GM23338 (cell line): ENCODE measurements at regions not wholly inside any gene's neighbourhood (a gene's known extent, or its start where the extent isn't known, plus 50 kb on each side); places are given as distances from the start of the nearest gene placed in this dataset.

ENCODE experiments used
- EZH2phosphoT487 ChIP-seq: fragments of 200-600 bp; sonication (generic); IDR thresholded peaks from one replicate; pipeline ENCODE4 v1.8.1; 2018; ENCODE audit warnings: antibody characterized with exemption; ENCODE audit not compliant: unreplicated experiment
- JUNB ChIP-seq: IDR thresholded peaks from one replicate; pipeline ENCODE4 v1.6.1; 2016; ENCODE audit warnings: antibody characterized with exemption; ENCODE audit not compliant: unreplicated experiment
- POLR2AphosphoS5 ChIP-seq: IDR thresholded peaks from 2 replicates; pipeline ENCODE4 v1.6.1; 2016; ENCODE audit warnings: antibody characterized with exemption, low read depth
- TF ChIP-seq, protein P1 (sequence below), 2 experiments: fragments of 200-600 bp in 1 of 2; sonication (generic) in 1 of 2; conservative IDR thresholded peaks; 2 replicates each; pipeline versions ENCODE4 v1.5.1 to v1.6.1; 2016 to 2017; ENCODE audit warnings: antibody characterized with exemption in 2 of 2, low read depth in 2 of 2, mild to moderate bottlenecking in 2 of 2, moderate library complexity in 1 of 2
- TF ChIP-seq, protein P2 (sequence below): IDR thresholded peaks from one replicate; pipeline ENCODE4 v1.6.1; 2018; ENCODE audit warnings: antibody characterized with exemption; ENCODE audit not compliant: unreplicated experiment
- TF ChIP-seq, protein P3 (sequence below): IDR thresholded peaks from 2 replicates; pipeline ENCODE4 v1.6.1; 2016; ENCODE audit warnings: antibody characterized with exemption

DNA sequence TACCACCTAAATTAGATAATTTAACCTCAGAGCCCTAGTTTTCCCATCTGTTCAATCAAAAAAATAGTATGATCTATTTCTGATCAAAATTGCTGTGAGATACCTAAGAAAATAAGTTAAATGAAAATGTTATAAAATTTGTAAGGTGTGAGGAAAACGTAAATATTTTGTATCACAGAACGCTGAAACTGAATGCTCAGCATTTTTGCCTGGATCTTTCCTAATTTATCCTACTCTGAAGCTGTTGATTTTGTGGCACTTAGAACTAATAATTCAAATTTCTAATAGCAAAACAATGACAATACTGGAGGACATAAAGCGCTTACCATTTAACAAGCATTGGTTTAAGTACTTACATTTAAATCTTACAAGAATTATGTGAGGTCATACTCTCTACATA, 674.2 kb downstream of the FAM181B start:
- TF ChIP-seq, protein P1, sequence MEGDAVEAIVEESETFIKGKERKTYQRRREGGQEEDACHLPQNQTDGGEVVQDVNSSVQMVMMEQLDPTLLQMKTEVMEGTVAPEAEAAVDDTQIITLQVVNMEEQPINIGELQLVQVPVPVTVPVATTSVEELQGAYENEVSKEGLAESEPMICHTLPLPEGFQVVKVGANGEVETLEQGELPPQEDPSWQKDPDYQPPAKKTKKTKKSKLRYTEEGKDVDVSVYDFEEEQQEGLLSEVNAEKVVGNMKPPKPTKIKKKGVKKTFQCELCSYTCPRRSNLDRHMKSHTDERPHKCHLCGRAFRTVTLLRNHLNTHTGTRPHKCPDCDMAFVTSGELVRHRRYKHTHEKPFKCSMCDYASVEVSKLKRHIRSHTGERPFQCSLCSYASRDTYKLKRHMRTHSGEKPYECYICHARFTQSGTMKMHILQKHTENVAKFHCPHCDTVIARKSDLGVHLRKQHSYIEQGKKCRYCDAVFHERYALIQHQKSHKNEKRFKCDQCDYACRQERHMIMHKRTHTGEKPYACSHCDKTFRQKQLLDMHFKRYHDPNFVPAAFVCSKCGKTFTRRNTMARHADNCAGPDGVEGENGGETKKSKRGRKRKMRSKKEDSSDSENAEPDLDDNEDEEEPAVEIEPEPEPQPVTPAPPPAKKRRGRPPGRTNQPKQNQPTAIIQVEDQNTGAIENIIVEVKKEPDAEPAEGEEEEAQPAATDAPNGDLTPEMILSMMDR (conservative IDR thresholded peaks at IDR 0.05; ENCODE audit: low read depth in 2 of 2), result no peak
- TF ChIP-seq POLR2AphosphoS5 (no peak), JUNB (no peak), EZH2phosphoT487 (no peak)
- TF ChIP-seq, protein P2, sequence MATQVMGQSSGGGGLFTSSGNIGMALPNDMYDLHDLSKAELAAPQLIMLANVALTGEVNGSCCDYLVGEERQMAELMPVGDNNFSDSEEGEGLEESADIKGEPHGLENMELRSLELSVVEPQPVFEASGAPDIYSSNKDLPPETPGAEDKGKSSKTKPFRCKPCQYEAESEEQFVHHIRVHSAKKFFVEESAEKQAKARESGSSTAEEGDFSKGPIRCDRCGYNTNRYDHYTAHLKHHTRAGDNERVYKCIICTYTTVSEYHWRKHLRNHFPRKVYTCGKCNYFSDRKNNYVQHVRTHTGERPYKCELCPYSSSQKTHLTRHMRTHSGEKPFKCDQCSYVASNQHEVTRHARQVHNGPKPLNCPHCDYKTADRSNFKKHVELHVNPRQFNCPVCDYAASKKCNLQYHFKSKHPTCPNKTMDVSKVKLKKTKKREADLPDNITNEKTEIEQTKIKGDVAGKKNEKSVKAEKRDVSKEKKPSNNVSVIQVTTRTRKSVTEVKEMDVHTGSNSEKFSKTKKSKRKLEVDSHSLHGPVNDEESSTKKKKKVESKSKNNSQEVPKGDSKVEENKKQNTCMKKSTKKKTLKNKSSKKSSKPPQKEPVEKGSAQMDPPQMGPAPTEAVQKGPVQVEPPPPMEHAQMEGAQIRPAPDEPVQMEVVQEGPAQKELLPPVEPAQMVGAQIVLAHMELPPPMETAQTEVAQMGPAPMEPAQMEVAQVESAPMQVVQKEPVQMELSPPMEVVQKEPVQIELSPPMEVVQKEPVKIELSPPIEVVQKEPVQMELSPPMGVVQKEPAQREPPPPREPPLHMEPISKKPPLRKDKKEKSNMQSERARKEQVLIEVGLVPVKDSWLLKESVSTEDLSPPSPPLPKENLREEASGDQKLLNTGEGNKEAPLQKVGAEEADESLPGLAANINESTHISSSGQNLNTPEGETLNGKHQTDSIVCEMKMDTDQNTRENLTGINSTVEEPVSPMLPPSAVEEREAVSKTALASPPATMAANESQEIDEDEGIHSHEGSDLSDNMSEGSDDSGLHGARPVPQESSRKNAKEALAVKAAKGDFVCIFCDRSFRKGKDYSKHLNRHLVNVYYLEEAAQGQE, result no peak
- TF ChIP-seq, protein P3, sequence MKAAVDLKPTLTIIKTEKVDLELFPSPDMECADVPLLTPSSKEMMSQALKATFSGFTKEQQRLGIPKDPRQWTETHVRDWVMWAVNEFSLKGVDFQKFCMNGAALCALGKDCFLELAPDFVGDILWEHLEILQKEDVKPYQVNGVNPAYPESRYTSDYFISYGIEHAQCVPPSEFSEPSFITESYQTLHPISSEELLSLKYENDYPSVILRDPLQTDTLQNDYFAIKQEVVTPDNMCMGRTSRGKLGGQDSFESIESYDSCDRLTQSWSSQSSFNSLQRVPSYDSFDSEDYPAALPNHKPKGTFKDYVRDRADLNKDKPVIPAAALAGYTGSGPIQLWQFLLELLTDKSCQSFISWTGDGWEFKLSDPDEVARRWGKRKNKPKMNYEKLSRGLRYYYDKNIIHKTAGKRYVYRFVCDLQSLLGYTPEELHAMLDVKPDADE, result no peak
